GM06990 (cell line): ENCODE measurements at regions not wholly inside any gene's neighbourhood (a gene's known extent, or its start where the extent isn't known, plus 50 kb on each side); places are given as distances from the start of the nearest gene placed in this dataset.
A peak's percentile ranks its signal among the peaks of the same experiment; 100 is the strongest.

Experiments used
- DNase-seq: peaks from one replicate; pipeline ENCODE4 v3.0.0-alpha.2; 2011; ENCODE audit not compliant: insufficient read length; ENCODE audit errors: extremely low read depth
- H3K27me3 ChIP-seq: replicated peaks from 2 replicates; pipeline ENCODE4 v1.6.0; 2011; ENCODE audit warnings: low read length; ENCODE audit not compliant: control insufficient read depth, insufficient read depth
- H3K36me3 ChIP-seq: 2 replicates; pipeline ENCODE4 v1.5.1; 2011; ENCODE audit warnings: low read length; ENCODE audit not compliant: control insufficient read depth, insufficient read depth
- H3K4me3 ChIP-seq: replicated peaks from 2 replicates; pipeline ENCODE4 v1.5.1; 2011; ENCODE audit warnings: low read depth, mild to moderate bottlenecking, control low read depth, low read length
- CTCF ChIP-seq: IDR thresholded peaks from 2 replicates; pipeline ENCODE4 v1.5.1; 2011; ENCODE audit warnings: low read length, control low read depth, mild to moderate bottlenecking, inconsistent platforms; ENCODE audit not compliant: insufficient read depth, poor library complexity, severe bottlenecking

- TF ChIP-seq CTCF = no peak
- no peak for DNase-seq
- H3K36me3 ChIP-seq = no peaks in the 10 kb centered on the region
- no peak overlapping the region for H3K4me3 ChIP-seq
- H3K27me3 ChIP-seq = peaks cover 1% of the 10 kb centered on the region
Observed at GRCh38 chr17:56708220-56708558, 114.7 kb downstream of the NOG start.

GRCh38 chr17:56708670-56709410 is 115.3 kb downstream of the NOG start:
- TF ChIP-seq CTCF = no peak
- no peak for DNase-seq
- H3K36me3 ChIP-seq = no peaks in the 10 kb centered on the region
- H3K4me3 ChIP-seq = no peak overlapping the region
- H3K27me3 ChIP-seq = peaks cover 1% of the 10 kb centered on the region

- H3K36me3 ChIP-seq = no peaks in the 10 kb centered on the region
- TF ChIP-seq CTCF = no peak
- H3K4me3 ChIP-seq = no peak overlapping the region
- peaks cover 1% of the 10 kb centered on the region for H3K27me3 ChIP-seq
- DNase-seq = no peak
Observed at GRCh38 chr17:56710986-56711385, 117.5 kb downstream of the NOG start.

- peak; percentile 28 for DNase-seq
- no peak overlapping the region for H3K4me3 ChIP-seq
- no peaks in the 10 kb centered on the region for H3K27me3 ChIP-seq
- no peaks in the 10 kb centered on the region for H3K36me3 ChIP-seq
- TF ChIP-seq CTCF = peak; percentile 79
Observed at GRCh38 chr17:56715613-56716357, 117.9 kb downstream of the C17orf67 start.

- Histone ChIP-seq H3K27me3 (no peaks in the 10 kb centered on the region; the same call in 1 of the 2 replicates), H3K4me3 (no peak overlapping the region), H3K36me3 (no peaks in the 10 kb centered on the region)
- TF ChIP-seq CTCF = no peak
- no peak for DNase-seq
Observed at GRCh38 chr17:56717471-56717870, 116.2 kb downstream of the C17orf67 start.
